ENCODE measurements at regions not wholly inside any gene's neighbourhood (a gene's known extent, or its start where the extent isn't known, plus 50 kb on each side); places are given as distances from the start of the nearest gene placed in this dataset.
"Not testable (repeated sequence)": the region's sequence is repeated elsewhere in the genome, so short reads cannot be mapped to it uniquely, and the experiment has no call there.

DNA sequence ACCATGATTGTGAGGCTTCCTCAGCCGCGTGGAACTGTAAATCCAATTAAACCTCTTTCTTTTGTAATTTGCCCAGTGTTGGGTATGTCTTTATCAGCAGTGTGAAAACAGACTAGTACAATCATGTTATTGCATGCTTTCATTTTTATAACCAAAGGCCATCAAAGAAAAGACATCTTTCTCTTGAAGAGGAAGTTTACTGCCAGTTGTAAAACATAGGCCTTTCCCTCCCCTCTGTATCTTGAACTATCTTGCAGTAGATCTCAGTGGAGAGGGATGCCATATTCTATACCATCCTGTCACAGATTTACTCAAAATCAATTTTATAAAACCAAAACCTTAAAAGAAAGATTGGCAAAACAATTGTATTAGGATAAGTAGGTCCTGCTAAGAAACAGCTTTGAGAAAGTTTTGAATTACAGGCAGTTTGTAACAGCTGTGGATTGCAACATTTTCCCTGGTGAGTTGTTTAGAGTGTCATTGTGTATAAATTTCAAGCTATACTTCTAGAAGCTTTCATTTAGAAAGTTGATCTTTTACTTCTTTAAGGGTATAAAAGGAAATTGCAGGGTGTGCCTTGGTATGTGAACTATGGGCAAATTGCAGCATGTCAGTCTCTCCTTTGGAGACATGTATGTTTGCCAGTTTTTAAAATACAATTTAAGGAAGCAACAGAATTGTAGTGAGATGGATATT lies 128.0 kb downstream of the ATP23 start:
- DNase-seq = no peak

GRCh38 chr12:58071994-58072393 lies 130.6 kb downstream of the ATP23 start:
- DNase-seq = no peak

DNA sequence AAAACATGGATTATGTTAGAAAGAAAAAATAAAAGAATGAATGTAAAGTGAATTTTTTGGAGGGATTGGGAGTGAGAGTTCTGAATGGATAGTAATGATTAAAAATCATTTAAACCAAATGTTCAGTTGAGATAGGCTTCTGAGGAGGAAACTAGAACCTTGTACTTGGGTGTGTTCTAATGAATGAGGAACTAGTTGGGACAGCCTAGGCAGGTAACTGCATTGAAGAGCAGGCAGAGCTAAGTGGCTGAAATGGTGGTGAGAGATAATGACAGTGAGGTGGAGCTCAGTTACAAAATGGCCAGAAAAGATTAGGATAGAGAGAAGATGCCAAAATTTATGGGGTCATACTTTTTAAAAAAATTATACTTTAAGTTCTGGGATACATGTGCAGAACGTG lies 132.9 kb downstream of the ATP23 start:
- DNase-seq = no peak

DNA sequence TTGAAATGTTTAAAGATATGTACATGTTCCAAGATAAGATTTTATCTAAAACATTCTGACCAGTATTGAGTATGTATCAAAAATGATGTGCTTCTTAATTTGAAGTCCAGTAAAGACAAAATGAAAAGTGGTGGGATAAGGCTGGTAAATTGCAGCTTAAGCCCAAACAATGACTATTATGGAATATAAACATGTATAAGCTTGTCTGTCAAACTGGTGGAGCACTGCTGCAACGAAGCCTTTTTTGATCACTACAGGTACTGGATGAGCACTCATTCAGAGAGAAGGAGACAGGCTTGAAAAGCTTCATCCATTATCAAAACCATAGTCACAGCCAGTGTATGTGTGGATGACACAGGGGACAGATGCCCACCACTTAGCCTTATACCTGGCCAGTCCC lies 138.4 kb downstream of the ATP23 start:
- DNase-seq = no peak

GRCh38 chr12:58081488-58081887 lies 140.1 kb downstream of the ATP23 start:
- DNase-seq = peak; percentile 28

DNA sequence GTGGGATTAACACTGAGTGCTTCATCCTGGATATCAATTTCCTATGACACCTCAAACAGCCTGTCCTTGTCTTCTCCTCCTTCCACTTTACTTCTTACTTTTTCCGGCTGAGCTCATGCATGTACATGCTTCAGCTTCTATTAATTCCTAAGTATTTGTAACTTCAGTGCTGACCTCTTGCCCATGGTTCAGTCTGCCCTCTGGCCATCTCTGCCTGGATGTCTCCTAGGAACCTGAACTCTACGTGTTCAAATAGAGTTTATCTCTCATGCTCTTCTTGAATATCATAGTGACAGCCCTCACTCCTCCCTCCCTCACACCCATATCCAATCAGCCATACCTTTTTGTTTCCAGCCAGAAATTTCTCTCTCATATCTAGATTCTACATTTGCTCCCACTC lies 141.6 kb downstream of the ATP23 start:
- DNase-seq = no peak

DNA sequence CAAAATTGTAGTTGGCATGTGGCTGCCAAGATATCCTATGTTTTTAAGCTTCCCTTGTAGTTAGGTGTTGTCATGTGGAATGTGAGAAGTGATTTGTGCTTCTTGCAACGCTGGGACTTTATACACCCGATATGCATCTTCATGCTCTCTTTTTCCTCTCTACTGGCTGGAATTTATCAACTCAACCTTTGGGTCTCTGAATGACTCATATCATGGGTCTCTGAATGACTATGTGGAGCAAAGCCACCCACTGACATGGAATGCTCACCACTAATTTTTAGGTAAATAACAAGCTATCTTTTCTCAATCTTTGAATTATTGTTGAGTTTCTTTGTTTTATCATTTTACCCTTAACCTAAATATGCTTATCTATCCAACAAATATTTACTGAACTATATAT lies 144.6 kb downstream of the ATP23 start:
- DNase-seq = no peak

- no peak for DNase-seq
These were observed 145.6 kb downstream of the ATP23 start for GRCh38 chr12:58086930-58087329.

DNA sequence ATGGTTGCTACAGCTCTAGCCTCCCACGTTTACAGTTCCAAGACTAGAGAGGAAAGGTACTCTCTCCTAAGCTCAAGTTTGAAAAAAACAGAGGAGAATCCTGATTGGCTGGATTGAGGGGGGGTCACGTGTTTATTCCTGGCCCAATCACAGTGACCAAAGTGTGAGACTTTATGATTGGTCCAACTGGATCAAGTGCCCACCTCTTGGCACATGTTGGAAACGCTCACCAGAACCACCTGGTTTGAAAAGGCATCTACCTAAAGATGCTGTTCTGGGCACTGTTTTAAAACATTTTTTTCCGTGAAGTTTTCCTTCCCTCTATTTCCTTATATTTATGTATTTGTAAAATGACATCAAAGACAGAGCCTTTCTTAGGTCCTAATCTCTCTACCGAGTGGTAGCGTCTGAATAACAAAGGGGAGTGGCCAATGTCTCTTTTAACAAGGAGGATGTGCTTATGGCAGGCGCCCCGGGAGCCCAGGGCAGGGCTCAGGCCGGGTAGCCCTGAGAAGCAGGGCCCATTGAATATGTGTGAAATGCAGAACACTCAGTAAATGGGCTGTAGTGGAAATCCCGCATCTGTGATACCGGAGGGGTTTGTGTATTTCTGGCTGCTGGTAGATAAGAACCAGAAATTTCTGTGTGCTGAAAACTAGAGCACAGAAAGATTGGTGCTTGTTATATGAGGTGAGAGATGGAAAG lies 146.2 kb downstream of the ATP23 start:
- DNase-seq = no peak

GRCh38 chr12:58089588-58089987 lies 148.2 kb downstream of the ATP23 start:
- DNase-seq = no peak

DNA sequence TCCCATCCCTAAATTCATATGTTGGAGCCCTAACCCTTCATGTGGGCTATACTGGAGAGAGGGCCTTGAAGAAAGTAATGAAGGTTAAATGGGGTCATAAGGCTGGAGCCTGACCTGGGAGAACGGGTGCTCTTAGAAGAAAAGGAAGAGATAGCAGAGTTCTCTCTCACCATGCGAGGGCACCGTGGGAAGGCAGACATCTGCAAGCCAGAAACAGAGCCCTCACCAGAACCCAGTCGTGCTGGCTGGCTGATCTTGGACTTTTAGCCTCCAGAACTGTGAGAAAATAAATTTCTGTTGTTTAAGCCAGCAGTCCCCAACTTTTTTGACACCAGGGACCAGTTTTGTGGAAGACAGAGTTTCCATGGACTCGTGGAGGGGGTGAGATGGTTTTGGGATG lies 149.3 kb downstream of the ATP23 start:
- DNase-seq = no peak

DNA sequence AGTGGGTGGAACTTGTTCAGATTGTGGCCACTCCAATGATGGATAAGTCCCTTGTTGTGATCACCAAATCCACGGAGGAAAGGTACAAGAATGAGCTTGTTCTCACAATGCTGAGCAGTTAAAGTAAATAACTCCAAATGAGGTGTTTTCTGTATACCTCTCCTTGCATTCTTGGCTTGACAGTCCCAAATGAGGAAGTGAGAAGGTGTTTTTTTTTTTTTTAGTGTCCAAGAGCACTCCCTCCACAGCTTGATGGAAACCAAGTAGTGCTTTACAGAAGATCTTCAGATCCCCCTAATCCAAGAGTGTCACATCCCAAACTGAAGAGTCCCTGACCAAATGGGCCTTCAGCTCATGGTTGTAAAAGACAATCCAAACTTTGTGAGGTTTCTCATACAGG lies 153.6 kb downstream of the ATP23 start:
- DNase-seq = no peak

DNA sequence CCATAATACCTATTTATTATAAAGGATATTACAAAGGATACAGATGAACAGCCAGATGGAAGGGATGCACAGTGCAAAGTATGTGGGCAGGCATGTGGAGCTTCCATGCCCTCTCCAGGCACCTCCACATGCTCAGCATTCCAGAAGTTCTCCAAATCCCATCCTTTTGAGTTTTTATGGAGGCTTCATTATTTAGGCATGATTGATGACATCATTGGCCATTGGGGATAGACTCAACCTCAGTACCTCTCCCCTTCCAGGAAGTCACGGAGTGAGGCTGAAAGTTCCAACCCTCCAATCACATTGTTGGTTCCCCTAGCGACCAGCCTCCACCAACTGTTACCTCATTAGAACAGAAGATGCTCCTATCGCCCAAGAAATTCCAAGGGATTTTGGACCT lies 156.4 kb downstream of the ATP23 start:
- no peak for DNase-seq

- DNase-seq = no peak
These were observed 158.1 kb downstream of the ATP23 start for GRCh38 chr12:58099476-58099875.

DNA sequence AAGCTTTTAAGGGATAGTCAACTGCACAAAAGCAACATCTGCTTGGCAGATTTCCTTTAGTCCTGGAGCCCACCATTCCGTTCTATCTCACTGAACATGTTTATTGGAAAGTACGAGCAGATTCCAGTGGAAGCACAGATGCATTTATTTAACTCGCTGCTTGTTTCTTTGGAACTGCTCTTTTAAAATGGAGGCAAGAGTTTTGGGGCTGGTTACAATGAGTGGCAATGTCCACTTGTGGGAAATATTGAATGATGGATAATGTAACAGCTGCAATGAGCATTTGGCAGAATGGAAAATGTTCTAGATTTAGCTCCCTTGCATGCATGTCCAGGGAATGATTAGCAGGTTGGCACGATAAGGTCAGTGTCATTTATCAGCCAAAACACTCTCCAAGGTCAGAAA lies 163.0 kb downstream of the ATP23 start:
- DNase-seq = no peak

- no peak for DNase-seq
These were observed 164.1 kb downstream of the ATP23 start for GRCh38 chr12:58105225-58106119.

GRCh38 chr12:58106195-58106594 lies 164.8 kb downstream of the ATP23 start:
- DNase-seq = no peak

GRCh38 chr12:58117201-58117600 lies 175.8 kb downstream of the ATP23 start:
- DNase-seq = no peak

- no peak for DNase-seq
These were observed 176.3 kb downstream of the ATP23 start for GRCh38 chr12:58117667-58118066.

GRCh38 chr12:58125761-58126160 lies 184.4 kb downstream of the ATP23 start:
- not testable (repeated sequence) for DNase-seq

DNA sequence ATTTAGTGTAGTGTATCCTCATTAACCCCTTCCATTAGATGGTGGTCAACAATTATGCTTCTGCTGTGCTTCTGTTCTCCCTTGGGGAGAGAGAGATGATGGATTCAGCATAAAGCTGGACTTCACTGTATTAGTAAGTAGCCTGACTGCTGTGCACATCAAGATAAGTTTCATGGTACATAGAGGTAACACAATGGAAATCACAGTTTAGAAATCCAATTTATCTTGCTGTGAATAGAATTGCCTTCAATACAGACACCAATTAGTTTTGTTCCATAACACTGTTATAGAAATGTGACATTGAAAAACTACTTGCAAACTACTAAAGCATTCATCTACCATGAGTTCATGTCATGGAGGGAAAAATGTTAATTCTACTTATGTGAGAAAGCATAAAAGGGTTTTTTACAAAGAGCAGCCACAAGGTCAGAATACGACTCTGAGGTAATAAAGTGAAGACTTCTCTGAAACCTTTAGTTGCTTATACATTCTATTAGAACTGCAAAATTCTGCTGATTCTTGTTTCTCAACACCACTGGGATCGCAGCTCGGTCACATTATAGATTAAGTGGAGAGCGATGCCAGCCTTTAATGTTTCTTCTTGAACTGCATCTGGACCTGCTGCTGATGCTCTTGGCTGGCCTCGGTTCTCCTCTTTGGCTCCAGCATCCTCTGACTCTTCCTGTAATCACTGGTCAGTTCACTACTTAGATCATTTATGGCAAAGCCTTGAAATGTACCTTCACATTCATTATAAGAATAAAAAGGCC lies 190.8 kb downstream of the ATP23 start:
- no peak for DNase-seq

DNA sequence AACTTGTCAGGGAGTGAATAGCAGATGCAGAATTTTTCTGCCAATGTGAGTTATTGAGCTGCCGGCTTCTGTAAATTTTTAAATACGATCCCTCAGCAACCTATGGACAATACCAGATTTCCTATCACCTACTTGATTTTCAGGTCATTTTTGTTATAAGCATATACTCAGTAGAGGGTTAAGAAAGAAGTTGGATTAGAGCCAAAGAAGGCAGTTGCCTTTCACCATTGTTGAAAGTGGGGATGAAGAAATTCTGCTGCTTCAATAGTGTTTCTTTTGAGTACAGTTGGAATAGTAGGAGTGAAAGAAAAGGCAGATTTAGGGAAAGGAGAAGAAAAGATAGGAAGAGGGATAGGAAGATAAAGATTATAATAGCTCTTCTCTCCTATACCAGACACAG lies 197.1 kb downstream of the ATP23 start:
- no peak for DNase-seq

GRCh38 chr12:58139894-58140293 lies 198.5 kb downstream of the ATP23 start:
- no peak for DNase-seq
